Urinary bladder (tissue), 3 donors: ENCODE measurements at regions not wholly inside any gene's neighbourhood (a gene's known extent, or its start where the extent isn't known, plus 50 kb on each side); places are given as distances from the start of the nearest gene placed in this dataset.

Source experiments
- DNase-seq: peaks from one replicate; pipeline ENCODE4 v3.0.0-alpha.2; 2015; ENCODE audit errors: extremely low spot score
- H3K27ac ChIP-seq: one replicate; pipeline ENCODE4 v1.5.1; 2013; ENCODE audit warnings: low read depth, mild to moderate bottlenecking, moderate library complexity
- H3K36me3 ChIP-seq: one replicate; pipeline ENCODE4 v1.6.1; 2013; ENCODE audit warnings: mild to moderate bottlenecking, moderate library complexity; ENCODE audit not compliant: insufficient read depth
- H3K4me1 ChIP-seq: one replicate; pipeline ENCODE4 v1.6.1; 2013; ENCODE audit warnings: mild to moderate bottlenecking, moderate library complexity; ENCODE audit not compliant: insufficient read depth
- H3K4me3 ChIP-seq: one replicate; pipeline ENCODE4 v1.5.1; 2013; ENCODE audit warnings: low read depth, low read length
- WGBS: extraction: QIAGEN DNeasy Blood & Tissue Kit; methylation state at CpG from one replicate; pipeline ENCODE4 v1.1.7; 2013; 5-methylcytosine and 5-hydroxymethylcytosine counted together
- donor health status: healthy with polysubstance abuse.
- donor health status: healthy.

GRCh38 chr2:83516503-83516902 lies 942.6 kb downstream of the SUCLG1 start:
- 54% methylated on average over 3 of the region's 3 CpGs for WGBS
- Histone ChIP-seq H3K4me3 (no peak overlapping the region), H3K27ac (no peak overlapping the region), H3K36me3 (no peaks in the 10 kb centered on the region), H3K4me1 (no peaks in the 10 kb centered on the region)
- no peak for DNase-seq

- WGBS: 77% methylated on average over 1 of the region's 1 CpG
- Histone ChIP-seq H3K4me3 (no peak overlapping the region), H3K36me3 (no peaks in the 10 kb centered on the region), H3K27ac (no peak overlapping the region), H3K4me1 (no peaks in the 10 kb centered on the region)
- DNase-seq: no peak
Measured at GRCh38 chr2:83487451-83487850, 971.6 kb downstream of the SUCLG1 start.

- Histone ChIP-seq H3K4me1 (no peaks in the 10 kb centered on the region), H3K36me3 (no peaks in the 10 kb centered on the region), H3K27ac (no peak overlapping the region), H3K4me3 (no peak overlapping the region)
- DNase-seq: no peak
Measured at GRCh38 chr2:83481436-83481835, 977.6 kb downstream of the SUCLG1 start.

- H3K4me1 ChIP-seq: no peaks in the 10 kb centered on the region
- H3K36me3 ChIP-seq: no peaks in the 10 kb centered on the region
- no peak overlapping the region for H3K27ac ChIP-seq
- H3K4me3 ChIP-seq: no peak overlapping the region
- 49% methylated on average over 4 of the region's 4 CpGs for WGBS
- DNase-seq: no peak
Measured at GRCh38 chr2:83478037-83478436, 981.0 kb downstream of the SUCLG1 start.

- DNase-seq: no peak
- WGBS: 94% methylated on average over 2 of the region's 2 CpGs
- H3K27ac ChIP-seq: no peak overlapping the region
- H3K4me3 ChIP-seq: no peak overlapping the region
- no peaks in the 10 kb centered on the region for H3K36me3 ChIP-seq
- no peaks in the 10 kb centered on the region for H3K4me1 ChIP-seq
Measured at GRCh38 chr2:83475371-83475770, 983.7 kb downstream of the SUCLG1 start.

- Histone ChIP-seq H3K36me3 (no peaks in the 10 kb centered on the region), H3K27ac (no peak overlapping the region), H3K4me1 (no peaks in the 10 kb centered on the region), H3K4me3 (no peak overlapping the region)
- peak; percentile 18 for DNase-seq
- WGBS: 51% methylated on average over 1 of the region's 1 CpG
Measured at GRCh38 chr2:83471655-83472054, 987.4 kb downstream of the SUCLG1 start.

GRCh38 chr2:83470928-83471327 lies 988.2 kb downstream of the SUCLG1 start:
- DNase-seq: no peak
- Histone ChIP-seq H3K27ac (no peak overlapping the region), H3K4me3 (no peak overlapping the region), H3K36me3 (no peaks in the 10 kb centered on the region), H3K4me1 (no peaks in the 10 kb centered on the region)

GRCh38 chr2:83464444-83464843 lies 994.6 kb downstream of the SUCLG1 start:
- 29% methylated on average over 1 of the region's 1 CpG for WGBS
- DNase-seq: peak; percentile 21
- no peaks in the 10 kb centered on the region for H3K4me1 ChIP-seq
- no peaks in the 10 kb centered on the region for H3K36me3 ChIP-seq
- no peak overlapping the region for H3K4me3 ChIP-seq
- H3K27ac ChIP-seq: no peak overlapping the region

GRCh38 chr2:83462881-83463280 lies 996.2 kb downstream of the SUCLG1 start:
- Histone ChIP-seq H3K4me1 (no peaks in the 10 kb centered on the region), H3K36me3 (no peaks in the 10 kb centered on the region), H3K27ac (no peak overlapping the region), H3K4me3 (no peak overlapping the region)
- no peak for DNase-seq

- 91% methylated on average over 3 of the region's 3 CpGs for WGBS
- H3K27ac ChIP-seq: no peak overlapping the region
- DNase-seq: no peak
Measured at GRCh38 chr2:83461135-83461534, 997.9 kb downstream of the SUCLG1 start.

GRCh38 chr2:83459456-83459855 lies 999.6 kb downstream of the SUCLG1 start:
- 50% methylated on average over 2 of the region's 2 CpGs for WGBS
- Histone ChIP-seq H3K4me1 (no peaks in the 10 kb centered on the region), H3K27ac (no peak overlapping the region), H3K36me3 (no peaks in the 10 kb centered on the region), H3K4me3 (no peak overlapping the region)
- no peak for DNase-seq

More at GRCh38 chr2:83461135-83461534, 997.9 kb downstream of the SUCLG1 start:
- Histone ChIP-seq H3K4me1 (no peaks in the 10 kb centered on the region), H3K4me3 (no peak overlapping the region), H3K36me3 (no peaks in the 10 kb centered on the region)

GRCh38 chr2:83435989-83436388 lies 1023.1 kb downstream of the SUCLG1 start:
- 85% methylated on average over 2 of the region's 2 CpGs for WGBS
- DNase-seq: no peak
- no peak overlapping the region for H3K4me3 ChIP-seq
- no peaks in the 10 kb centered on the region for H3K4me1 ChIP-seq
- no peaks in the 10 kb centered on the region for H3K36me3 ChIP-seq
- H3K27ac ChIP-seq: no peak overlapping the region

GRCh38 chr2:83420993-83421392 lies 1038.1 kb downstream of the SUCLG1 start:
- H3K4me3 ChIP-seq: no peak overlapping the region
- H3K27ac ChIP-seq: no peak overlapping the region
- no peaks in the 10 kb centered on the region for H3K4me1 ChIP-seq
- 92% methylated on average over 1 of the region's 1 CpG for WGBS
- H3K36me3 ChIP-seq: no peaks in the 10 kb centered on the region
- no peak for DNase-seq

GRCh38 chr2:83394134-83394904 lies 1064.8 kb downstream of the SUCLG1 start:
- Histone ChIP-seq H3K4me1 (no peaks in the 10 kb centered on the region), H3K4me3 (no peak overlapping the region), H3K36me3 (no peaks in the 10 kb centered on the region), H3K27ac (no peak overlapping the region)
- DNase-seq: no peak
- WGBS: 53% methylated on average over 3 of the region's 3 CpGs

GRCh38 chr2:83388804-83389203 lies 1070.3 kb downstream of the SUCLG1 start:
- H3K4me1 ChIP-seq: no peaks in the 10 kb centered on the region
- no peak for DNase-seq
- 78% methylated on average over 1 of the region's 1 CpG for WGBS

More at GRCh38 chr2:83388804-83389203, 1070.3 kb downstream of the SUCLG1 start:
- no peaks in the 10 kb centered on the region for H3K36me3 ChIP-seq
- H3K27ac ChIP-seq: no peak overlapping the region
- no peak overlapping the region for H3K4me3 ChIP-seq
